Activated CD4-positive, CD25-positive, alpha-beta regulatory T cell treated with anti-CD3 and anti-CD28 coated beads, Interleukin-2, amount 50 U/mL, for 24 hours (primary cell): ENCODE measurements at regions not wholly inside any gene's neighbourhood (a gene's known extent, or its start where the extent isn't known, plus 50 kb on each side); places are given as distances from the start of the nearest gene placed in this dataset.
A peak's percentile ranks its signal among the peaks of the same experiment; 100 is the strongest.

Experiments
- ATAC-seq, 2 donors: fragments of 150-1000 bp; cut with Tn5 transposase; one replicate each; pipeline ENCODE4 v1.10.0; 2021; ENCODE audit warnings: mild to moderate bottlenecking in 1 of 2, moderate library complexity in 1 of 2

GRCh38 chr6:139637766-139638165 lies 263.3 kb upstream of the CITED2 start:
- no peak for ATAC-seq

GRCh38 chr6:139636391-139636790 lies 261.9 kb upstream of the CITED2 start:
- ATAC-seq, result no peak

GRCh38 chr6:139635401-139636130 lies 261.1 kb upstream of the CITED2 start:
- ATAC-seq, result no peak

GRCh38 chr6:139632840-139633239 lies 258.4 kb upstream of the CITED2 start:
- no peak for ATAC-seq

GRCh38 chr6:139628270-139628669 lies 253.8 kb upstream of the CITED2 start:
- ATAC-seq, result no peak

- no peak for ATAC-seq
These were observed 252.6 kb upstream of the CITED2 start for GRCh38 chr6:139627091-139627490.

GRCh38 chr6:139625998-139626975 lies 251.8 kb upstream of the CITED2 start:
- no peak for ATAC-seq

- ATAC-seq, result no peak
These were observed 250.9 kb upstream of the CITED2 start for GRCh38 chr6:139625081-139625939.

- no peak for ATAC-seq
These were observed 248.9 kb upstream of the CITED2 start for GRCh38 chr6:139623372-139623771.

GRCh38 chr6:139613496-139613895 lies 239.0 kb upstream of the CITED2 start:
- no peak for ATAC-seq

GRCh38 chr6:139612135-139612465 lies 237.7 kb upstream of the CITED2 start:
- no peak for ATAC-seq

GRCh38 chr6:139611327-139612134 lies 237.1 kb upstream of the CITED2 start:
- ATAC-seq, result no peak

GRCh38 chr6:139608466-139609261 lies 234.2 kb upstream of the CITED2 start:
- ATAC-seq, result no peak

- no peak for ATAC-seq
These were observed 230.9 kb upstream of the CITED2 start for GRCh38 chr6:139605350-139605749.

- no peak for ATAC-seq
These were observed 229.1 kb upstream of the CITED2 start for GRCh38 chr6:139603581-139603980.

GRCh38 chr6:139602577-139602976 lies 228.1 kb upstream of the CITED2 start:
- ATAC-seq, result no peak

- ATAC-seq, result peak; percentile 55 to 76
These were observed 226.5 kb upstream of the CITED2 start for GRCh38 chr6:139600919-139601475.

- ATAC-seq, result no peak
These were observed 225.9 kb upstream of the CITED2 start for GRCh38 chr6:139600343-139600742.

- no peak for ATAC-seq
These were observed 223.6 kb upstream of the CITED2 start for GRCh38 chr6:139597771-139598755.
